GM13976 (cell line): ENCODE measurements at regions not wholly inside any gene's neighbourhood (a gene's known extent, or its start where the extent isn't known, plus 50 kb on each side); places are given as distances from the start of the nearest gene placed in this dataset.
"Not testable (repeated sequence)": the region's sequence is repeated elsewhere in the genome, so short reads cannot be mapped to it uniquely, and the experiment has no call there.

ENCODE experiments used
- DNase-seq: peaks from one replicate; pipeline ENCODE4 v3.0.0; 2012; ENCODE audit warnings: low spot score
- in situ Hi-C: fragments of 300-500 bp; cut with MboI; formaldehyde crosslinking; loops from one replicate; pipeline ENCODE4 v1.12.0; 2022; ENCODE audit warnings: low sequenced_read_pairs, mixed read lengths, inconsistent platforms; ENCODE audit not compliant: unreplicated experiment
- TF ChIP-seq, protein P1 (sequence below): IDR thresholded peaks from 2 replicates; pipeline ENCODE4 v1.5.1; 2012; ENCODE audit warnings: borderline replicate concordance, mild to moderate bottlenecking; ENCODE audit not compliant: insufficient read depth; ENCODE audit errors: extremely low read depth, missing control alignments, control extremely low read depth

DNA sequence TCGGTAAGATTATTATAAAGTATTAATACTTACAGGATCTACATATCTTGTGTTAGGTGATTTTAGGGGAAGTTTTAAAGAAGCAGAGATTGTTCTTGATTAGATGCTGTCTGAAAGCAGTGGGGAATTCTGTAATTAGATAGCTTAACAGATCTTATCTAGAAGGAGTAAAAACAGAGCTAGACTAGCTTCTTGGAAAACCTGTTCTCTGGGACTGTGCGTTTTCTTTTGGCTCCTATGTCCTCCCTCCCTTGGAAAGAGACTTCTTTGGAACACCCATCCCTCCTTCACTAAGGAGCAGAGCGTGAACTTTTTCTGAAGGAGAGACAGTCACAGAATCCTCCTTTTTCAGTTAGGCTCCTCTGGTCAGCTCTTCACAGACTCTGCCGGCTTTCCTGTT lies 83.5 kb upstream of the ZNF184 start:
- TF ChIP-seq, protein P1, sequence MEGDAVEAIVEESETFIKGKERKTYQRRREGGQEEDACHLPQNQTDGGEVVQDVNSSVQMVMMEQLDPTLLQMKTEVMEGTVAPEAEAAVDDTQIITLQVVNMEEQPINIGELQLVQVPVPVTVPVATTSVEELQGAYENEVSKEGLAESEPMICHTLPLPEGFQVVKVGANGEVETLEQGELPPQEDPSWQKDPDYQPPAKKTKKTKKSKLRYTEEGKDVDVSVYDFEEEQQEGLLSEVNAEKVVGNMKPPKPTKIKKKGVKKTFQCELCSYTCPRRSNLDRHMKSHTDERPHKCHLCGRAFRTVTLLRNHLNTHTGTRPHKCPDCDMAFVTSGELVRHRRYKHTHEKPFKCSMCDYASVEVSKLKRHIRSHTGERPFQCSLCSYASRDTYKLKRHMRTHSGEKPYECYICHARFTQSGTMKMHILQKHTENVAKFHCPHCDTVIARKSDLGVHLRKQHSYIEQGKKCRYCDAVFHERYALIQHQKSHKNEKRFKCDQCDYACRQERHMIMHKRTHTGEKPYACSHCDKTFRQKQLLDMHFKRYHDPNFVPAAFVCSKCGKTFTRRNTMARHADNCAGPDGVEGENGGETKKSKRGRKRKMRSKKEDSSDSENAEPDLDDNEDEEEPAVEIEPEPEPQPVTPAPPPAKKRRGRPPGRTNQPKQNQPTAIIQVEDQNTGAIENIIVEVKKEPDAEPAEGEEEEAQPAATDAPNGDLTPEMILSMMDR, result no peak
- DNase-seq, result no peak
- in situ Hi-C loops, result no loop called here

DNA sequence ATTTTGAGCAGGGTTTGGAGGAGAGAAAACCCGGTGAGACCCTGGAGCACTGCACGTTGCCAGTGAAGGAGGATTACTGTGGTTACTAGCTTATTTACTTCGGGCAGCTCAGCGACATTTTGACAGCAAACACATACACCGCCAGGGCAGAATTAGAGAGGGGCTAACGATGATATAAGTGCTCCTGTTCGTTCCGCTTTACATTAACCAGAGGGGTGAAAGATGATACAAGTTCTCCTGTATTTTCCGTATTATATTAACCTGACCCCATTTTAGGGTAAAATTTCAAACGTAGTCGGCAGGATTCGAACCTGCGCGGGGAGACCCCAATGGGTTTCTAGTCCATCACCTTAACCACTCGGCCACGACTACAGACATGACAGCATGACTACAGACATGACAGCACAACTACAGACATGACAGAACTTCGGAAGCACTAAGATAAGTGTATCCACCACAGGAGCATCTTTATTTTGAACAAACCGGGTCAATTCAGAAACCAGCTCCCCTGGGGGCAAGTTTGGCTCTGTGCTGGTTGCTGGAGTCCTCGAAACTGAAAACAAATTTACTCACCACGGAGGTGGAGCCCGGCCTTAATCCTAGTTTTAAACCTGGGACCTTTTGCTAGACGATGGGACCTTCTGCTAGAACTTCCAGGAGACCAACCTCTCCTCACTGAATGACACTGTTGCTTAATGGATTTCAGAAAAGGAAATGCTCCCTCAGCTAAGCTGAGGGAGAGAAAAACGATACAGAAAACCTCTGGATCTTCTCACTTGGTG lies 80.4 kb upstream of the ZNF184 start:
- TF ChIP-seq, protein P1, result no peak
- in situ Hi-C loops, result no loop called here
- DNase-seq, result peak; percentile 69

DNA sequence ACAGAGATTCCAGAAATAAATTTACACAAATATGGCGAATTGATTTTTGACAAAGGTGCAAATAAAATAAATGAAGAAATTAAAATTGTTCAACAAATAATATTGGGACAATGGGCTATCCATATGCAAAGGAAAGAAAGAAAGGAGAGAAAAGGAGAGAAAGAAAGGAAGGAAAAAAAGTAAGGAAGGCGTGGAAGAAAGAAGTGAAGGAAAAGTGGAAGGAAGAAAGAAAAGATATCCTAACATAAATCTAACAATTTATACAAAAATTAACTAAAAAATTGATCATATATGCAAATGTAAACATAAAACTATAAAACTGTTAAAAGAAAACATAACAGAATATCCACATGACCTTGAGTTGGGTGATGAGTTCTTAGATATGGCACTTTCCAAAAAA lies 78.7 kb upstream of the ZNF184 start:
- in situ Hi-C loops, result no loop called here

DNA sequence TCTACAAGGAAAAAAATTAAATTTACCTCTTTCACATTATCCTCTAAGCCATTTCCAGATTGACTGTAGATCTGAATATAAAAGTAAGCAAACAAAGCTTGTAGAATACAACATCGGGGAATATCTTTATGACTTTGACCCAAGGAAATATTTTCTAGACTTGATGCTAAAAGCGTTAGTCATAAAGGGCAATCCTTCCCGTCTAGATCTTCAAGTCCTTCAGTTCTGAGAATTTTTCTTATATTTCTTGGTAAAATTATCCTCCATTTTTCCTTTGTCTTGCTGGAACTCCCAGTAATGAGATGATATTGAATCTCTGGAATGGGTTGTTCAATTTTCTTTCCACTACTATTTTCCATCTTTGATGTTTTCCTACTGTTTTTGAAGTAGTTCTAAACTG lies 77.8 kb upstream of the ZNF184 start:
- in situ Hi-C loops, result no loop called here
- DNase-seq, result no peak
- TF ChIP-seq, protein P1, result no peak

More for the DNA sequence above, 78.7 kb upstream of the ZNF184 start:
- DNase-seq, result no peak
- TF ChIP-seq, protein P1, result no peak

DNA sequence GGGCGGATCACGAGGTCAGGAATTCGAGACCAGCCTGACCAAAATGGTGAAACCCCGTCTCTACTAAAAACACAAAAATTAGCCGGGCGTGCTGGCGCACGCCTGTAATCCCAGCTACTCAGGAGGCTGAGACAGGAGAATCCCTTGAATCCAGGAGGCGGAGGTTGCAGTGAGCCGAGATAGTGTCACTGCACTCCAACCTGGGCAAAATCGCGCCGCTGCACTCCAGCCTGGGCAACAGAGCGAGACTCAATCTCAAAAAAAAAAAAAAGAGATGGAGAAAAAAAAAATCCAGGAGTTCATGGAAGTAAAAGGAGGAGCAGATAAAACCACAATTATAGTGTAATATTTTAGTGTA lies 76.3 kb upstream of the ZNF184 start:
- in situ Hi-C loops, DNase-seq: not testable (repeated sequence)

DNA sequence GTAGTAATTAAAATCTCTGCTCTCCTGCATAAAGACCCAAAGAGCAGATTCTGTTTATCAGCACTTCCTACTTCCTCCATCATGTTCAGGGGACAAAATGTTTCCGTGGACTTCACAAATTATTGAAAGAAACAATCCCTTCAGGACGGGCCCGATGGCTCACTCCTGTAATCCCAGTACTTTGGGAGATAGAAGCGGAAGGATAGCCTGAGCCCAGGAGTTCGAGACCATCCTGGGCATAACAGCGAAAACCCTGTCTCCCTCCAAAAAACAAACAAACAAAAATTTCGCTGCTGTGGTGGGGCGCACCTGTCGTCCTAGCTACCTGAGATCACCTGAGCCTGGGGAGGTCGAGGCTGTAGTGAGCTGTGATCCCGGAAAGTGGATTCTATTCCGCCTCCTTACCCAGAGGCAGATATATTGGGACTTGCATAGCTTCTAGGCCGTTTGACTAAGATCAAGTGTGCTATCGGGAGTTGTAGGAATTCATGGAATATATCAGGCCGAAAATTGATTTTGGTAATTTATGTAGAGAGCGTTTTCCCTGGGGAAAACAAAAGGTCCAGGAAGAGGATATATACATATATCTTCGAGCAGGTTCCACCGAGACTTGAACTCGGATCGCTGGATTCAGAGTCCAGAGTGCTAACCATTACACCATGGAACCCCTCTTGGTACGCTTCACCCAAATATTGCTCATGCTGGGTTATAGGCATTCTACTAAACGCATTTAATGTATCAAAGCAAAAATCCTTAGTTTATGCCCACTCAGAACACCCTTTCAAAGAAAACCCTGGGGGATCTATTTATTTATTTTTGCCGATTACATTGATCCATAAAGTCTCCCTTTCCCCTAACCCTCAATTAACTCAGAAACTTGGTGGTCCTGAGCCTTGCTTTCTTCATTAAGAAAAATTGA lies 74.5 kb upstream of the ZNF184 start:
- in situ Hi-C loops, result no loop called here

More for the DNA sequence above, 74.5 kb upstream of the ZNF184 start:
- DNase-seq, result no peak
- TF ChIP-seq, protein P1, result no peak
